K562 (cell line): ENCODE measurements at regions not wholly inside any gene's neighbourhood (a gene's known extent, or its start where the extent isn't known, plus 50 kb on each side); places are given as distances from the start of the nearest gene placed in this dataset.

ENCODE experiments used
- EGR1 ChIP-seq: fragments of 450-650 bp; conservative IDR thresholded peaks from 2 replicates; pipeline ENCODE4 v1.6.1; 2017; ENCODE audit warnings: mild to moderate bottlenecking
- ETV6 ChIP-seq, 3 experiments: fragments of 150-350 bp in 1 of 3; sonication (generic) in 1 of 3; formaldehyde crosslinking in 1 of 3; IDR thresholded peaks; 2 replicates each; pipeline versions ENCODE4 v1.6.1 to v1.8.0; 2014 to 2022; ENCODE audit warnings: borderline replicate concordance in 2 of 3, low read depth in 2 of 3, antibody characterized with exemption in 1 of 3, low read length in 1 of 3, mild to moderate bottlenecking in 1 of 3, missing genetic modification reagents in 1 of 3
- FOS ChIP-seq: IDR thresholded peaks from 3 replicates; pipeline ENCODE4 v1.6.1; 2011; ENCODE audit not compliant: insufficient read length; ENCODE audit errors: extremely low read depth
- HCFC1 ChIP-seq: IDR thresholded peaks from 2 replicates; pipeline ENCODE4 v1.6.1; 2012; ENCODE audit warnings: low read depth, low read length, improper control_type of control experiment
- IRF9 ChIP-seq: fragments of 450-650 bp; IDR thresholded peaks from 2 replicates; pipeline ENCODE4 v1.6.1; 2016; ENCODE audit warnings: missing biosample characterization, missing genetic modification characterization
- KAT2B ChIP-seq: IDR thresholded peaks from one replicate; pipeline ENCODE4 v1.6.1; 2012; ENCODE audit warnings: low read depth, mild to moderate bottlenecking, control low read depth, inconsistent platforms, low read length, moderate library complexity
- NR0B1 ChIP-seq: fragments of 450-650 bp; IDR thresholded peaks from one replicate; pipeline ENCODE4 v1.6.1; 2018; ENCODE audit warnings: mild to moderate bottlenecking, moderate library complexity; ENCODE audit not compliant: partially characterized antibody
- POLR3G ChIP-seq: IDR thresholded peaks from 2 replicates; pipeline ENCODE4 v1.6.1; 2011; ENCODE audit not compliant: insufficient read length, insufficient replicate concordance; ENCODE audit errors: extremely low read depth
- ZNF212 ChIP-seq: fragments of 450-650 bp; formaldehyde crosslinking; IDR thresholded peaks from 2 replicates; pipeline ENCODE4 v1.4.0; 2020; ENCODE audit warnings: mild to moderate bottlenecking
- ZNF24 ChIP-seq: fragments of 450-650 bp; IDR thresholded peaks from 2 replicates; pipeline ENCODE4 v1.6.1; 2016
- ZNF444 ChIP-seq: fragments of 250-450 bp; sonication (Bioruptor Pico); IDR thresholded peaks from 2 replicates; pipeline ENCODE4 v1.4.0; 2020; ENCODE audit warnings: mild to moderate bottlenecking, moderate library complexity
- TF ChIP-seq, protein P1 (sequence below): sonication (generic); formaldehyde crosslinking; IDR thresholded peaks from 2 replicates; pipeline ENCODE4 v1.8.1; 2023; ENCODE audit warnings: mild to moderate bottlenecking, missing genetic modification reagents

- TF ChIP-seq, protein P1, sequence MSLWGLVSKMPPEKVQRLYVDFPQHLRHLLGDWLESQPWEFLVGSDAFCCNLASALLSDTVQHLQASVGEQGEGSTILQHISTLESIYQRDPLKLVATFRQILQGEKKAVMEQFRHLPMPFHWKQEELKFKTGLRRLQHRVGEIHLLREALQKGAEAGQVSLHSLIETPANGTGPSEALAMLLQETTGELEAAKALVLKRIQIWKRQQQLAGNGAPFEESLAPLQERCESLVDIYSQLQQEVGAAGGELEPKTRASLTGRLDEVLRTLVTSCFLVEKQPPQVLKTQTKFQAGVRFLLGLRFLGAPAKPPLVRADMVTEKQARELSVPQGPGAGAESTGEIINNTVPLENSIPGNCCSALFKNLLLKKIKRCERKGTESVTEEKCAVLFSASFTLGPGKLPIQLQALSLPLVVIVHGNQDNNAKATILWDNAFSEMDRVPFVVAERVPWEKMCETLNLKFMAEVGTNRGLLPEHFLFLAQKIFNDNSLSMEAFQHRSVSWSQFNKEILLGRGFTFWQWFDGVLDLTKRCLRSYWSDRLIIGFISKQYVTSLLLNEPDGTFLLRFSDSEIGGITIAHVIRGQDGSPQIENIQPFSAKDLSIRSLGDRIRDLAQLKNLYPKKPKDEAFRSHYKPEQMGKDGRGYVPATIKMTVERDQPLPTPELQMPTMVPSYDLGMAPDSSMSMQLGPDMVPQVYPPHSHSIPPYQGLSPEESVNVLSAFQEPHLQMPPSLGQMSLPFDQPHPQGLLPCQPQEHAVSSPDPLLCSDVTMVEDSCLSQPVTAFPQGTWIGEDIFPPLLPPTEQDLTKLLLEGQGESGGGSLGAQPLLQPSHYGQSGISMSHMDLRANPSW: no peak
- TF ChIP-seq FOS: no peak
- TF ChIP-seq ETV6 (IDR thresholded peaks at IDR 0.05; ENCODE audit: borderline replicate concordance in 1 of 2, low read depth in 2 of 2, low read length in 1 of 2): no peak
- TF ChIP-seq ETV6 (CRISPR knock-in tag; IDR thresholded peaks at IDR 0.05; ENCODE audit: borderline replicate concordance): no peak
- TF ChIP-seq HCFC1: no peak
- no peak for TF ChIP-seq NR0B1
- TF ChIP-seq POLR3G: no peak
- no peak for TF ChIP-seq IRF9 (tag)
- TF ChIP-seq EGR1: no peak
- TF ChIP-seq KAT2B: no peak
- no peak for TF ChIP-seq ZNF212 (CRISPR knock-in tag)
- TF ChIP-seq ZNF24: no peak
- no peak for TF ChIP-seq ZNF444
These were observed 143.8 kb downstream of the PALM2AKAP2 start (continued) for GRCh38 chr9:109923806-109924205.
